ENCODE measurements at regions not wholly inside any gene's neighbourhood (a gene's known extent, or its start where the extent isn't known, plus 50 kb on each side); places are given as distances from the start of the nearest gene placed in this dataset.

DNA sequence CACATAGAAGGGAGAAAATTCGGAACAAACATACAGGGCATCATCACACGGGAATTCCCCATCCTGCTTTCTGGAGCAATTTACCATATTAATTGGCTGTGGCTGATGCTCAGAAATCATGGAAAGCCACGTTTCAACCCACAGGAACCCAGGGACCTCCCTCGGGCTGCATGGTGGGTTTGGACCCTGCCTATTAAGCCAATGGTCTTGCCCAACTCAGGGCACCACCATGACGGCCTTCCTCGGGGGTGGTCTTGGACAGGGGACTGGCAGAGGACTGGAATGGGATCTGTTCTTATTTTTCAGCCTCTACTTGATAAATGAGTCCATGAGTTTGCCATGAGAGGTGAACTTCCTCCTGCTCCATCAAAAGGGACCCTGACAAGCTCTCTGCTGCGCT is 374.0 kb downstream of the SHANK2 start:
- no peak overlapping the region for H3K9ac ChIP-seq (ENCODE audit: low read length)
- H3K36me3 ChIP-seq (ENCODE audit: control insufficient read depth, insufficient read depth, low read length) = no peaks in the 10 kb centered on the region
- no peaks in the 10 kb centered on the region for H3K27me3 ChIP-seq (ENCODE audit: control insufficient read depth, insufficient read depth, low read length)
- no peaks in the 10 kb centered on the region for H3K9me3 ChIP-seq (ENCODE audit: control insufficient read depth, insufficient read depth, low read depth, low read length)
- H3K4me3 ChIP-seq (ENCODE audit: low read depth, low read length) = no peak overlapping the region
- no peak overlapping the region for H3K27ac ChIP-seq (ENCODE audit: low read depth, low read length)
- peaks cover 9% of the 10 kb centered on the region for H3K4me1 ChIP-seq (ENCODE audit: control insufficient read depth, insufficient read depth, low read length)

- Histone ChIP-seq H3K9me3 (ENCODE audit: control insufficient read depth, insufficient read depth, low read depth, low read length) (no peaks in the 10 kb centered on the region), H3K9ac (ENCODE audit: low read length) (no peak overlapping the region), H3K36me3 (ENCODE audit: control insufficient read depth, insufficient read depth, low read length) (no peaks in the 10 kb centered on the region)
Measured at GRCh38 chr11:70879601-70880285, 372.6 kb downstream of the SHANK2 start.

GRCh38 chr11:70880416-70880815 is 372.0 kb downstream of the SHANK2 start:
- Histone ChIP-seq H3K9me3 (ENCODE audit: control insufficient read depth, insufficient read depth, low read depth, low read length) (no peaks in the 10 kb centered on the region), H3K4me3 (ENCODE audit: low read depth, low read length) (no peak overlapping the region), H3K36me3 (ENCODE audit: control insufficient read depth, insufficient read depth, low read length) (no peaks in the 10 kb centered on the region), H3K4me1 (ENCODE audit: control insufficient read depth, insufficient read depth, low read length) (peaks cover 7% of the 10 kb centered on the region; the same call in 1 of the 2 replicates), H3K9ac (ENCODE audit: low read length) (no peak overlapping the region), H3K27ac (ENCODE audit: low read depth, low read length) (no peak overlapping the region), H3K27me3 (ENCODE audit: control insufficient read depth, insufficient read depth, low read length) (no peaks in the 10 kb centered on the region)

More at GRCh38 chr11:70879601-70880285, 372.6 kb downstream of the SHANK2 start:
- H3K27me3 ChIP-seq (ENCODE audit: control insufficient read depth, insufficient read depth, low read length) = no peaks in the 10 kb centered on the region
- H3K4me3 ChIP-seq (ENCODE audit: low read depth, low read length) = no peak overlapping the region
- H3K27ac ChIP-seq (ENCODE audit: low read depth, low read length) = no peak overlapping the region
- peaks cover 7% of the 10 kb centered on the region; the same call in 1 of the 2 replicates for H3K4me1 ChIP-seq (ENCODE audit: control insufficient read depth, insufficient read depth, low read length)

GRCh38 chr11:70881948-70882715 is 370.2 kb downstream of the SHANK2 start:
- Histone ChIP-seq H3K9me3 (ENCODE audit: control insufficient read depth, insufficient read depth, low read depth, low read length) (no peaks in the 10 kb centered on the region), H3K9ac (ENCODE audit: low read length) (no peak overlapping the region), H3K4me1 (ENCODE audit: control insufficient read depth, insufficient read depth, low read length) (peaks cover 7% of the 10 kb centered on the region; the same call in 1 of the 2 replicates), H3K27ac (ENCODE audit: low read depth, low read length) (no peak overlapping the region), H3K36me3 (ENCODE audit: control insufficient read depth, insufficient read depth, low read length) (no peaks in the 10 kb centered on the region), H3K27me3 (ENCODE audit: control insufficient read depth, insufficient read depth, low read length) (no peaks in the 10 kb centered on the region), H3K4me3 (ENCODE audit: low read depth, low read length) (no peak overlapping the region)

DNA sequence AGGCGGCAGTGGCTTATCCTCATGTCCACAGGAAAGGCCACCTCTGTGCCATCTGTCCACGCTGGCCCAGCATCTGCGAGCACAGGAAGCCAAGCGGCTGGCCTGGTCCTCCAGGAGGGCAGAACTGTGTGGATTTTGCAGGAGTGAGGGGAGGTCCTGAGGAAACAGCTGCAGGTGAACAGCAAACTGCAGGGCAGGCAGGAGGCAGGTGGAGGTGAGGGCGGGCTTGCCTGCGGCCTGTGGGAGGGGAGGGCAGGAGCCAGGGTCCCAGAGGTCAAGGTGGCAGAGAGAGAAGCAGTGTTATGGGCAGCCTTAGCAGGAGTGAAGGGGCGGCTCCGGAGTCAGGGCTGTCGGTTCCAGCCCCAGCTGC is 369.7 kb downstream of the SHANK2 start:
- no peak overlapping the region for H3K27ac ChIP-seq (ENCODE audit: low read depth, low read length)
- H3K36me3 ChIP-seq (ENCODE audit: control insufficient read depth, insufficient read depth, low read length) = no peaks in the 10 kb centered on the region
- H3K27me3 ChIP-seq (ENCODE audit: control insufficient read depth, insufficient read depth, low read length) = no peaks in the 10 kb centered on the region
- peaks cover 8% of the 10 kb centered on the region; the same call in 1 of the 2 replicates for H3K4me1 ChIP-seq (ENCODE audit: control insufficient read depth, insufficient read depth, low read length)
- H3K4me3 ChIP-seq (ENCODE audit: low read depth, low read length) = no peak overlapping the region
- H3K9ac ChIP-seq (ENCODE audit: low read length) = no peak overlapping the region
- no peaks in the 10 kb centered on the region for H3K9me3 ChIP-seq (ENCODE audit: control insufficient read depth, insufficient read depth, low read depth, low read length)

DNA sequence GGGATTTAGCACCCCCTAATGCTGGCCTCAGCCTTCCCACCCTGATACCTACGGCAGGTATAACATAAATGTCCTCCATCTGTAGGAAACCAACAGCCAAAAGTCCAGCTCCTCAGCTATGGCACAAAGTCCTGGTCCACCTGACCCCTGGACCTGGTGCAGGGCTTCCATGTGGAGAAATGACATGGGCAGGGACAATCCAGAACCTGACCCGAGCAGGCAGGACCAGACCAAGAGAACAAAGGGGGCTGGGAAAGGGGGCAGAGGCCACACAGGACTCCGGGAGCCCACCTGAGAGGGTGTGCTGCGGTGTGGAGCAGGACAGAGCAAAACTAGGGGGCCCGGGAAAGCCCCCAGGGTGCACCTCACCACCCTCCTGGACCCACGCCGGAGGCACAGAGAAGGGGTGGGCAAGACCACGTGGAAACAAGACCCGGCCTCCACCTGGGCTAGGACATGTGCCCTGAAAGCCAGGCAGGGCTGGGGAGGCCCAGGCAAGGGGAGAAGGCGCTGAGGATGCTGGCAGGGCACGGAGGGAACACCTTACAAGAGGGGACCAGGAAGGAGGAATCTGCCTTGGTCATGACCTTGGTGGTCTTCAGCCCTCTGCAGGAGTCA is 368.9 kb downstream of the SHANK2 start:
- H3K9ac ChIP-seq (ENCODE audit: low read length) = no peak overlapping the region
- H3K4me1 ChIP-seq (ENCODE audit: control insufficient read depth, insufficient read depth, low read length) = 0 out of 2 replicates have a peak, but pooled peaks cover 3% of the 10 kb centered on the region
- H3K9me3 ChIP-seq (ENCODE audit: control insufficient read depth, insufficient read depth, low read depth, low read length) = no peaks in the 10 kb centered on the region
- H3K27ac ChIP-seq (ENCODE audit: low read depth, low read length) = no peak overlapping the region
- no peaks in the 10 kb centered on the region for H3K36me3 ChIP-seq (ENCODE audit: control insufficient read depth, insufficient read depth, low read length)
- no peaks in the 10 kb centered on the region for H3K27me3 ChIP-seq (ENCODE audit: control insufficient read depth, insufficient read depth, low read length)
- H3K4me3 ChIP-seq (ENCODE audit: low read depth, low read length) = no peak overlapping the region

GRCh38 chr11:70883973-70884623 is 368.3 kb downstream of the SHANK2 start:
- Histone ChIP-seq H3K4me1 (ENCODE audit: control insufficient read depth, insufficient read depth, low read length) (0 out of 2 replicates have a peak, but pooled peaks cover 3% of the 10 kb centered on the region), H3K9ac (ENCODE audit: low read length) (no peak overlapping the region), H3K36me3 (ENCODE audit: control insufficient read depth, insufficient read depth, low read length) (no peaks in the 10 kb centered on the region), H3K4me3 (ENCODE audit: low read depth, low read length) (no peak overlapping the region), H3K27ac (ENCODE audit: low read depth, low read length) (no peak overlapping the region), H3K9me3 (ENCODE audit: control insufficient read depth, insufficient read depth, low read depth, low read length) (0 out of 2 replicates have a peak, but pooled peaks cover 3% of the 10 kb centered on the region), H3K27me3 (ENCODE audit: control insufficient read depth, insufficient read depth, low read length) (no peaks in the 10 kb centered on the region)

GRCh38 chr11:70885281-70886231 is 366.8 kb downstream of the SHANK2 start:
- Histone ChIP-seq H3K4me3 (ENCODE audit: low read depth, low read length) (no peak overlapping the region), H3K36me3 (ENCODE audit: control insufficient read depth, insufficient read depth, low read length) (no peaks in the 10 kb centered on the region), H3K9me3 (ENCODE audit: control insufficient read depth, insufficient read depth, low read depth, low read length) (peaks cover 10% of the 10 kb centered on the region; the same call in 1 of the 2 replicates), H3K27ac (ENCODE audit: low read depth, low read length) (no peak overlapping the region), H3K9ac (ENCODE audit: low read length) (no peak overlapping the region), H3K4me1 (ENCODE audit: control insufficient read depth, insufficient read depth, low read length) (0 out of 2 replicates have a peak, but pooled peaks cover 3% of the 10 kb centered on the region), H3K27me3 (ENCODE audit: control insufficient read depth, insufficient read depth, low read length) (no peaks in the 10 kb centered on the region)

DNA sequence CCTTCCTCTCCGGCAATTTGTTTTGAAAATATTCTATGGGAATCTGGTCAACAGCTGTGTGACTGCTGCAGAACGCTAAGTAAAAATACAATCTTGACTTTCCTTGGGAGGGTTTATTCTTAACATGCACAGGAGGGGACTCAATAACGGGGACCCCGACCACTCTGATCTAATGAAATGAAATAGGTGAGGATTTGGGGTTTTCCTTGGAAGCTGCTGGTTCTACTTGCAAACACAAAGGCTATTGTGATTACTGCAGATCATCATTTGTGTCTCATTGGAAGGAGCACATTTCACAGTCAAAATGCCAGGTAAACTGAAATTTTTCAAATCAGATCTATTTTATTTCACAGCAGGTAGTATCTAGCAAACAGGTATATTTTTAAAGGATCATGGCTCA is 366.1 kb downstream of the SHANK2 start:
- no peaks in the 10 kb centered on the region for H3K36me3 ChIP-seq (ENCODE audit: control insufficient read depth, insufficient read depth, low read length)
- no peaks in the 10 kb centered on the region for H3K27me3 ChIP-seq (ENCODE audit: control insufficient read depth, insufficient read depth, low read length)
- H3K27ac ChIP-seq (ENCODE audit: low read depth, low read length) = no peak overlapping the region
- 0 out of 2 replicates have a peak, but pooled peaks cover 3% of the 10 kb centered on the region for H3K4me1 ChIP-seq (ENCODE audit: control insufficient read depth, insufficient read depth, low read length)
- no peak overlapping the region for H3K9ac ChIP-seq (ENCODE audit: low read length)
- peaks cover 10% of the 10 kb centered on the region; the same call in 1 of the 2 replicates for H3K9me3 ChIP-seq (ENCODE audit: control insufficient read depth, insufficient read depth, low read depth, low read length)
- no peak overlapping the region for H3K4me3 ChIP-seq (ENCODE audit: low read depth, low read length)

Measured in HUES6 (cell line).